SK-N-MC (cell line): ENCODE measurements at regions not wholly inside any gene's neighbourhood (a gene's known extent, or its start where the extent isn't known, plus 50 kb on each side); places are given as distances from the start of the nearest gene placed in this dataset.

ENCODE experiments used
- DNase-seq: peaks from one replicate; pipeline ENCODE4 v3.0.0-alpha.2; 2011; ENCODE audit warnings: low read depth, low spot score
- H3K27ac ChIP-seq: fragments of 200-600 bp; sonication (generic); 2 replicates; pipeline ENCODE4 v1.5.1; 2016; ENCODE audit warnings: mixed run types
- H3K36me3 ChIP-seq: fragments of 200-600 bp; sonication (generic); 2 replicates; pipeline ENCODE4 v1.6.1; 2017; ENCODE audit warnings: antibody characterized with exemption, low read length, mixed read lengths; ENCODE audit not compliant: insufficient read depth
- H3K4me3 ChIP-seq: fragments of 200-600 bp; sonication (generic); 2 replicates; pipeline ENCODE4 v1.5.1; 2016
- H3K9ac ChIP-seq: fragments of 200-600 bp; sonication (generic); 2 replicates; pipeline ENCODE4 v1.8.0; 2017; ENCODE audit warnings: mixed run types, mixed read lengths; ENCODE audit not compliant: insufficient read length
- H3K9me3 ChIP-seq: fragments of 200-600 bp; sonication (generic); 2 replicates; pipeline ENCODE4 v1.6.1; 2017; ENCODE audit warnings: low read depth, mild to moderate bottlenecking, antibody characterized with exemption, low read length, moderate library complexity, mixed read lengths
- EZH2 ChIP-seq: fragments of 200-600 bp; sonication (generic); IDR thresholded peaks from one replicate; pipeline ENCODE4 v1.6.1; 2017; ENCODE audit warnings: antibody characterized with exemption
- FOXP2 ChIP-seq: optimal IDR thresholded peaks from 2 replicates; pipeline ENCODE3; 2011; ENCODE audit warnings: mild to moderate bottlenecking, moderate library complexity; ENCODE audit not compliant: insufficient read depth; ENCODE audit errors: extremely low read length, control extremely low read depth
- POLR2AphosphoS5 ChIP-seq: IDR thresholded peaks from 2 replicates; pipeline ENCODE4 v1.6.1; 2012; ENCODE audit warnings: mild to moderate bottlenecking, low read depth, low read length, borderline replicate concordance

DNA sequence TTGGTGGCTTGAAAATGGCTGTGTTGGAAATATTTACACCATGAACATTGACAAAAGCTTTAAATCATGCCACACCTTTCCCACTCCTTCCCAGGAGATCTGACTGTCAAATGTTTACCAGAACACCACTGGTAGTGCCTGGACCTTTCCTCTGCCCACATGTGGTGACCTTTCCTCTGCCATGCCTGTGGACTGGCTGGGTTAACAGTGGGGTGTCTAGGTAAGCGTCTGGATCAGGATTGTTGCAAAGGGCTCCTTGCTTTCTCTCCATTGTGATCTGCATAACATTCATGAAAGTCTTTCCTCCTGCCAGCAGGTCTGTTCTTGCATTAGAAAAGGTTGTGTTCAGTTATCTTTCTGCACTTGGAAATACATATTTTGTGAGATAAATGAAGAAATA is 572.7 kb downstream of the DHX35 start:
- no peak overlapping the region for H3K27ac ChIP-seq
- no peaks in the 10 kb centered on the region for H3K9me3 ChIP-seq
- TF ChIP-seq FOXP2 (no peak), EZH2 (no peak), POLR2AphosphoS5 (no peak)
- H3K9ac ChIP-seq: no peak overlapping the region
- no peaks in the 10 kb centered on the region for H3K36me3 ChIP-seq
- H3K4me3 ChIP-seq: no peak overlapping the region
- DNase-seq: no peak

- no peaks in the 10 kb centered on the region for H3K9me3 ChIP-seq
- TF ChIP-seq EZH2 (no peak), FOXP2 (no peak), POLR2AphosphoS5 (no peak)
- H3K36me3 ChIP-seq: no peaks in the 10 kb centered on the region
- H3K27ac ChIP-seq: no peak overlapping the region
- no peak overlapping the region for H3K9ac ChIP-seq
- no peak for DNase-seq
- no peak overlapping the region for H3K4me3 ChIP-seq
These were observed 571.7 kb downstream of the DHX35 start for GRCh38 chr20:39533858-39534257.

DNA sequence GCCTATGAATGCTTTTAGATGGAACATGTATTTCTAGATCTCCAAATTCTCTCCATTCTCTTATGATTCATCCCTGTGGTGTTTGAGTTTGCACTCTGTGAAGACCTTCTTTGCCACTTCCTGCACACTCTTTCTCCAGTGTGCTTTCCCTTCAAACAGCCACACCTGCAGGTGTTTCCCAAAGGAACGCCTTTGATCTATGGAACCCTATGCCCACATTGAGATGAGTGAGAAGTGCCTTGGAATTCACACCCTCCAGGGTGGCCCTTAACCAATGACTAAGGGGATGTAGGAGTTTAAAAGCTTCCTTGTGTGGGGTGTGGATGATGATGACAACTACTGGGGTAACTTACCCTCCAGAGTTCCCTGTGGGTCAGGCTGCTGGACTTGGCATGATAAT is 570.1 kb downstream of the DHX35 start:
- Histone ChIP-seq H3K4me3 (no peak overlapping the region), H3K9me3 (no peaks in the 10 kb centered on the region), H3K9ac (no peak overlapping the region), H3K36me3 (no peaks in the 10 kb centered on the region), H3K27ac (no peak overlapping the region)
- TF ChIP-seq FOXP2 (no peak), POLR2AphosphoS5 (no peak)
- DNase-seq: no peak

DNA sequence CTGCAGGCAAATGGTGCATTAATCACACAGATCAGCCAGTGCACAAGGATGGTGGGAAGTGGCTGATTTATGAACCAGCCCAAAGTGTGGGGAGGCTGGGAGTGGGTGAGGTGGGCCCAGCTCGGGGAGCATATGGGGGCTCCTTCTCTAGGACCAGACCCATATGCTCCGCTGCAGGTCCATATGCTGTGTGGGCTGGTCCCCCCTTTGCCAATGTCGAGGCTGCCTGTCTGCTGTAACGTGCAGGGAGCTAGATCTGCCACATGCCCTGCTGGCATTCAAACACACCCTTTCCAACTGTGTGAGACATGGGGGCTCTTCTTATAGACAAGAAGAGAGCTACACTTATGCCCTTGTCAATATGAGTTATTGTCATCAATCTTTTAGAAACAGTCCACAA is 566.3 kb downstream of the DHX35 start:
- H3K9me3 ChIP-seq: no peaks in the 10 kb centered on the region
- TF ChIP-seq POLR2AphosphoS5 (no peak), FOXP2 (no peak), EZH2 (no peak)
- H3K4me3 ChIP-seq: no peak overlapping the region
- H3K27ac ChIP-seq: no peak overlapping the region
- DNase-seq: no peak
- H3K36me3 ChIP-seq: no peaks in the 10 kb centered on the region
- no peak overlapping the region for H3K9ac ChIP-seq

DNA sequence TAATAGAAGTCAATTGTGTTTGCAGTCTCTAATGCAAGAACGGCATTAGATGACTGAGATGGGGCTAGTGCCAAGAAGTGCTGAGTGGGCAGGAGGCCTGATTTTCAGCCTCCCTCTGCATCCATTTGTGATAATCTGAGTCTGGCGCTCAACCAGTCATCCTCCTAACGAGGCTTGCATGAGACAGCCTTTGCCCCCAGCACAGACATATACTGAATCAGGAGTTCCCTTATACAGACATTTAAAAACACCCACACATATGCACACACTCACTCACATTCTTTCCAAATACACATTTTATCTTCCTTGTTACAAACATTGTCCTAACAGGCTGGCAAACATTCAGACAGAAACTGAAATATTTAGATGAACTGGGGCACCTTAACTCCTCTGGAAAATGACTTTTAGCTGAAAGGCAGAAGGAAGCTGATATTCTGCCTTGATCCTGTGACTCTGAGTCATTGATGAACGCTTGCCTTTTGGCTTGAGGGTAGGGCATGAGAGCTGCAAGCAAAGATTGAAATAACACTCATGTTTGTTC is 562.3 kb downstream of the DHX35 start:
- Histone ChIP-seq H3K9ac (no peak overlapping the region), H3K36me3 (no peaks in the 10 kb centered on the region), H3K9me3 (no peaks in the 10 kb centered on the region), H3K27ac (no peak overlapping the region), H3K4me3 (no peak overlapping the region)
- TF ChIP-seq EZH2: no peak
- TF ChIP-seq FOXP2: no peak
- TF ChIP-seq POLR2AphosphoS5: no peak
- no peak for DNase-seq

DNA sequence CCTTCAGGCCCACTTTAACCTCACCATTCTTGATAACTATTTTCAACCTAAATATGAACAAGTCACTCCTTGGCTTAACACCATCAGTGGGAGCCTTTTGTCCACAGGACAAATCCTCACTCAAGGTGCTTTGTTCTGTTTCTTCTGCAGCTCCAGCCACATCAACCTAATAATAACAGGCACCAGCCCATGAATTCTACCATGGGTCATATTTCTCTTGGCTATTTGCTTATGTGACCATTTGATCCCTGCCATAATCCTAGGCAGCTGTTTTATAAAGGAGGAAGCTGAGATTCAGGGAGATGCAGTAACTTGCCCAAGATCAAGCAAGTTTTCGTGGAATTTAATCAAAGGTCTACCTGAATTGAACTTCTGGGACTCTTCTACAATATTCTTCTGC is 561.3 kb downstream of the DHX35 start:
- Histone ChIP-seq H3K36me3 (no peaks in the 10 kb centered on the region), H3K9me3 (no peaks in the 10 kb centered on the region), H3K4me3 (no peak overlapping the region), H3K27ac (no peak overlapping the region), H3K9ac (no peak overlapping the region)
- DNase-seq: no peak
- TF ChIP-seq POLR2AphosphoS5 (no peak), EZH2 (no peak), FOXP2 (no peak)

DNA sequence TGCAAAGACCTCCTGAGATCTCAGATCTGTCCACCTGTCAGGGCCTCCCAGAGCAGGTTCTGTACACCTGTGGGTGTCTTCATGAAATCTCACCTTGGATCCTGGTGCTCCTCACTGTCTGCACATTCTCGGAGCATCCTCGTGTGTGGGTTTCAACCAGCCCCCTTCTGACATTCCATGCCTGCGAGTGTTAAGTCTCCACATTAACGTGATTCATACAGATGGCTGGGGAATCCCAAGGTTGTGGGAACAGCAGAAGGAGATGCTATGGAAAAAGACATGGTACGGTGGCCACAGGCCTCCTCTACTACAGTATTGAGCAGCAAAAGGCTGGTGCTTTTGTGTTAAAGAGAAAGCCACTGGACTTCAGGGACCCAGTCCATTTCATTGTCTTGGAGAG is 556.5 kb downstream of the DHX35 start:
- no peaks in the 10 kb centered on the region for H3K9me3 ChIP-seq
- no peak overlapping the region for H3K9ac ChIP-seq
- TF ChIP-seq EZH2 (no peak), POLR2AphosphoS5 (no peak)
- no peaks in the 10 kb centered on the region for H3K36me3 ChIP-seq
- DNase-seq: no peak
- H3K27ac ChIP-seq: no peak overlapping the region
- no peak overlapping the region for H3K4me3 ChIP-seq

- Histone ChIP-seq H3K9ac (no peak overlapping the region), H3K4me3 (no peak overlapping the region), H3K9me3 (no peaks in the 10 kb centered on the region), H3K27ac (no peak overlapping the region), H3K36me3 (no peaks in the 10 kb centered on the region)
- no peak for DNase-seq
- TF ChIP-seq EZH2 (no peak), FOXP2 (no peak), POLR2AphosphoS5 (no peak)
These were observed 554.8 kb downstream of the DHX35 start for GRCh38 chr20:39516964-39517363.

DNA sequence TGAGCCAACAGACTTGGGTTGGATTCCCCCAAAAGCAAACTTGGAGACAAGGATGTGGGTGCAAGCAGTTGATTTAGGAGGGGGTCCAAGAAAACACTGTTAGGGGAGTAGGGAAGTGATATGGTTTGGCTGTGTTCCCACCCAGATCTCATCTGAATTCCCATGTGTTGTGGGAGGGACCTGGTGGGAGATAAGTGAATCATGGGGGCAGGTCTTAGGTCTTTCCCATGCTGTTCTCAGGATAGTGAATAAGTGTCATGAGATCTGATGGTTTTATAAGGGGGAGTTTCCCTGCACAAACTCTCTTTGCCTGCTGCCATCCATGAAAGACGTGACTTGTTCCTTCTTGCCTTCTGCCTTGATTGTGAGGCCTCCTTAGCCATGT is 542.6 kb downstream of the DHX35 start:
- Histone ChIP-seq H3K27ac (no peak overlapping the region), H3K4me3 (no peak overlapping the region), H3K9ac (no peak overlapping the region), H3K36me3 (no peaks in the 10 kb centered on the region), H3K9me3 (no peaks in the 10 kb centered on the region)
- no peak for DNase-seq
- TF ChIP-seq POLR2AphosphoS5 (no peak), FOXP2 (no peak), EZH2 (no peak)
